ENCODE measurements at regions not wholly inside any gene's neighbourhood (a gene's known extent, or its start where the extent isn't known, plus 50 kb on each side); places are given as distances from the start of the nearest gene placed in this dataset.

DNA sequence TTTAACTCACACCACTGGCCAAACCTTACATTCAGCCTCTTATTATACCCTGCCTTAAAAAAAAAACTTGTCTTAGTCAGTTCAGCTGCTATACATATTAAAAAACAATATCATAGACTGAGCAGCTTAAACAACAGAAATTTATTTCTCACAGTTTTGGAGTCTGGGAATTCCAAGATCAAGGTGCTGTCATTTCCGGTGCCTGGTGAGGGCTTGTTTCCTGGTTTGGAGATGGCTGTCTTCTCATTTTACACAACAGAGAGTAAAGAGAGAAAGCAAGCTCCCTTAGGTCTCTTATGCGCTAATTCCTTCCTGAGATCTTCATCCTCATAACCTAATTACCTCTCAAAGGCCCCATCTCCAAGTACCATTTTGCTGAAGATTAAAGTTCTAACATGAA, 769.2 kb downstream of the DIAPH3 start:
- TF ChIP-seq, protein P1, sequence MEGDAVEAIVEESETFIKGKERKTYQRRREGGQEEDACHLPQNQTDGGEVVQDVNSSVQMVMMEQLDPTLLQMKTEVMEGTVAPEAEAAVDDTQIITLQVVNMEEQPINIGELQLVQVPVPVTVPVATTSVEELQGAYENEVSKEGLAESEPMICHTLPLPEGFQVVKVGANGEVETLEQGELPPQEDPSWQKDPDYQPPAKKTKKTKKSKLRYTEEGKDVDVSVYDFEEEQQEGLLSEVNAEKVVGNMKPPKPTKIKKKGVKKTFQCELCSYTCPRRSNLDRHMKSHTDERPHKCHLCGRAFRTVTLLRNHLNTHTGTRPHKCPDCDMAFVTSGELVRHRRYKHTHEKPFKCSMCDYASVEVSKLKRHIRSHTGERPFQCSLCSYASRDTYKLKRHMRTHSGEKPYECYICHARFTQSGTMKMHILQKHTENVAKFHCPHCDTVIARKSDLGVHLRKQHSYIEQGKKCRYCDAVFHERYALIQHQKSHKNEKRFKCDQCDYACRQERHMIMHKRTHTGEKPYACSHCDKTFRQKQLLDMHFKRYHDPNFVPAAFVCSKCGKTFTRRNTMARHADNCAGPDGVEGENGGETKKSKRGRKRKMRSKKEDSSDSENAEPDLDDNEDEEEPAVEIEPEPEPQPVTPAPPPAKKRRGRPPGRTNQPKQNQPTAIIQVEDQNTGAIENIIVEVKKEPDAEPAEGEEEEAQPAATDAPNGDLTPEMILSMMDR (IDR thresholded peaks at IDR 0.05) = no peak
- no peak for TF ChIP-seq EZH2 (IDR thresholded peaks at IDR 0.05; ENCODE audit: borderline replicate concordance, insufficient read depth, low read depth, low read length, poor library complexity, severe bottlenecking)
